HG03342 (cell line): ENCODE measurements at regions not wholly inside any gene's neighbourhood (a gene's known extent, or its start where the extent isn't known, plus 50 kb on each side); places are given as distances from the start of the nearest gene placed in this dataset.
"Not testable (repeated sequence)": the region's sequence is repeated elsewhere in the genome, so short reads cannot be mapped to it uniquely, and the experiment has no call there.

Source experiments
- ATAC-seq: cut with Tn5 transposase; IDR thresholded peaks from one replicate; pipeline ENCODE4 v1.9.1; 2021; ENCODE audit warnings: mild to moderate bottlenecking, moderate library complexity; ENCODE audit not compliant: unreplicated experiment

- ATAC-seq = no peak
Observed at GRCh38 chr3:176106380-176106779, 1090.9 kb downstream of the TBL1XR1 start.

- ATAC-seq = no peak
Observed at GRCh38 chr3:176097027-176097426, 1100.3 kb downstream of the TBL1XR1 start.

GRCh38 chr3:176093892-176094291 lies 1103.4 kb downstream of the TBL1XR1 start:
- ATAC-seq = not testable (repeated sequence)

GRCh38 chr3:176090727-176091126 lies 1106.6 kb downstream of the TBL1XR1 start:
- ATAC-seq = no peak

GRCh38 chr3:176088962-176089383 lies 1108.3 kb downstream of the TBL1XR1 start:
- no peak for ATAC-seq

GRCh38 chr3:176087066-176087697 lies 1110.1 kb downstream of the TBL1XR1 start:
- no peak for ATAC-seq

GRCh38 chr3:176079785-176080184 lies 1117.5 kb downstream of the TBL1XR1 start:
- no peak for ATAC-seq

GRCh38 chr3:176078906-176079305 lies 1118.4 kb downstream of the TBL1XR1 start:
- no peak for ATAC-seq

GRCh38 chr3:176075491-176075890 lies 1121.8 kb downstream of the TBL1XR1 start:
- no peak for ATAC-seq

- no peak for ATAC-seq
Observed at GRCh38 chr3:176075046-176075445, 1122.2 kb downstream of the TBL1XR1 start.

- no peak for ATAC-seq
Observed at GRCh38 chr3:176074096-176074495, 1123.2 kb downstream of the TBL1XR1 start.

GRCh38 chr3:176071943-176072342 lies 1125.3 kb downstream of the TBL1XR1 start:
- no peak for ATAC-seq

GRCh38 chr3:176068750-176069149 lies 1128.5 kb downstream of the TBL1XR1 start:
- no peak for ATAC-seq

- ATAC-seq = no peak
Observed at GRCh38 chr3:176058856-176059255, 1138.4 kb downstream of the TBL1XR1 start.

- ATAC-seq = no peak
Observed at GRCh38 chr3:176055836-176056235, 1141.4 kb downstream of the TBL1XR1 start.

GRCh38 chr3:176051766-176052165 lies 1145.5 kb downstream of the TBL1XR1 start:
- ATAC-seq = no peak

GRCh38 chr3:176046703-176047102 lies 1150.6 kb downstream of the TBL1XR1 start:
- no peak for ATAC-seq

GRCh38 chr3:176041812-176042211 lies 1155.5 kb downstream of the TBL1XR1 start:
- no peak for ATAC-seq

GRCh38 chr3:176041185-176041584 lies 1156.1 kb downstream of the TBL1XR1 start:
- no peak for ATAC-seq

- no peak for ATAC-seq
Observed at GRCh38 chr3:176037636-176038035, 1159.6 kb downstream of the TBL1XR1 start.

- no peak for ATAC-seq
Observed at GRCh38 chr3:176032043-176032442, 1165.2 kb downstream of the TBL1XR1 start.

GRCh38 chr3:176016203-176016602 lies 1157.1 kb downstream of the NAALADL2 start:
- ATAC-seq = not testable (repeated sequence)

GRCh38 chr3:176015228-176015627 lies 1156.1 kb downstream of the NAALADL2 start:
- not testable (repeated sequence) for ATAC-seq
